ENCODE measurements at regions not wholly inside any gene's neighbourhood (a gene's known extent, or its start where the extent isn't known, plus 50 kb on each side); places are given as distances from the start of the nearest gene placed in this dataset.
"Not testable (repeated sequence)": the region's sequence is repeated elsewhere in the genome, so short reads cannot be mapped to it uniquely, and the experiment has no call there.

DNA sequence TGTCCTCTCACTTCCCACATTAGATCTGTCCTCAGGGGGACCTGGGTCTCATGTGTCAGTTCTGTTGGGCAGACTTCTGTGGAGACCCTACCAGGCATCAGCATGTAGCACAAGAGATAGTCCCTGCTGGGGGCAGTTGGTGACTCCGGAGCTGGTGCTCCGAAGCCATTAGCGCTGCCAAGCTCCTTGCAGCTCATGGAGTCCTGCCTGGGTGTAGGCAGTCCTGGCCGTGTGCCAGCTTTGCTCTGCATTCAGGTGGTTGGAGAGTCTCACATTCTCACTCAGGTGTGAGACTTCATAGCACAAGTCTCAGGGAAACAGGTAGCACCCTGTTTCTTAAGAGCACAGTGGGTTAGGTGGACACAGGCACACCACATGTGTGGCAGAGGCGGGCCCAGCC lies 202.3 kb downstream of the LIPI start:
- DNase-seq (ENCODE audit: low spot score), result not testable (repeated sequence)

DNA sequence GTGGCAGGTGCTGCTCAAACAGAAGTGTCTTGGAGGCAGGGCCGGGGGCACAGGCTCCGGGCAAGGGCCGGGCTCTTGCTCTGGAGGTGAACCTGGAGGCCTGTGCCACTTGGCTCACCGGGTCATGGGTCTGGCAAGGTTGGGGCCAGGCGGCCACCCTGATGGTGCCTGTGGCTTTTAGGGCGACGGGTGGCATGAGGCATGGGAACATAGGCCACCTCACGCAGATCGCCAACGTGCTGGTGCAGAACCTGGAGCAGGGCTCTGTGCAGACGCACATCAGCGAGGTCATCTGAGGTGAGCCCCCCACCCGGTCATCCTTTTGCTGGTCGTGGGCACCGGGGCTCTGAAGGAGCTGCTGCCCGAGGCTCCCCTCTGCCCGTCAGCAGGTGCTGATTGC lies 202.7 kb downstream of the LIPI start:
- not testable (repeated sequence) for DNase-seq (ENCODE audit: low spot score)

DNA sequence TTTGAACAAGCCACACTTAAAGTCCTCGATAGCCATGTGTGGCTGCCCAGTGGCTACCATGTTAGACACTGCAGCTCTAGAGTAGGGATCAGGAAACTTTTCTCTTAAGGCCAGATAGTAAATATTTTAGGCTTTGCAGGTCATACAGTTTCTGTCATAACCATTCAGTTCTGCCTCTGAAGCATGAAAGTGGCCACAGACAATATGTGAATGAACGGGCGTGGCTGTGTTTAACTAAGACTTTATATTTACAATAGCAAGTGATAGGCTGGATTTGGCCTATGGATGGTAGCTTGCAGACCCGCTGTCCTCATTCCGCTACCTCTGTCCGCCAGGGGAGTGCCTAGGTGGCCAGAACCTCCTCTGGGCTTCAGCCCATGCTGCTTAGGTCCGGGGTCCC lies 204.6 kb downstream of the LIPI start:
- not testable (repeated sequence) for DNase-seq (ENCODE audit: low spot score)

DNA sequence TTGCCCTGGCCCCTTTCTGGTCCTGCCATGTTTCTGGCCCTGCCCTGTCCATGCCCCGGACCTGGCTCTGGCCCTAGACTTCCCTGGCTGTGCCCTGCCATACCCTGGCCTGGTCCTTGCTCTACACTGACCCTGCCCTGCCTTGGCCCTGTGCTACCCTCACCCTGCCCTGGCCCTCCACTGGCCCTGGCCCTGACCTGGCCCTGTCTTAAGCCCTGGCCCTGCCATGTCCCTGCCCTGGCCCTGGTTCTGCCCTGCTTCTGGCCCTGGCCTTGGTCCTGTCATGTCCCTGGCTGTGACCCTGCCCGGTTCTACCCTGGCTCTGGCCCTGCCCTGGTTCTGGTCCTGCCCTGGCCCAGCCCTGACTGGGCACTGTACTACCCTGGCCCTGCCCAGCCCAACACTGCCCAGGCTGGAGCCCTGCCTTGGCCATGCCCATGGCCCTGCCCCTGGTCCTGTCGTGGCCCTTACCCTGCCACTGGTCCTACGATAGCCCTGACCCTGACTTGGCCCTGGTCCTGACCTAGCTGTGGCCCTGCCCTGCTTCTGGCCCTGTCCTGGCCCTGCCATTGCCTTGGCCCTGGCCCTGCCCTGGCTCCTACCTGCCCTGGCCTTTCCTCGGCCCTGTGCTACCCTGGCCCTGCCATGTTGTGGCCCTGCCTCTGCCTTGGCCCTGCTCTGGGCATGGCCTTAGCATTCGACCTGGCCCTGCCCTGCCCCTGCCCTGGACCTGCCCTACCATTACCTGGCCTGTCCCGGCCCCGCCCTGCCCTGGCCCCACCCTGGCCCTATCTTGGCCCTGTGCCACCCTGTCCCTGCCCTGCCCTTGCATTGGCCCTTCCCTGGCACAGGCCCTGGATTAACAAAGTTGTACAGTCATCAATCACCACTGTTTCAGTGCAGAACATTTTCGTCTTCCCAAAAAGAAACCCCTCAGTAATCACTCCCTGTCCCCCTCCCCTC lies 223.5 kb downstream of the LIPI start:
- DNase-seq (ENCODE audit: low spot score), result not testable (repeated sequence)

DNA sequence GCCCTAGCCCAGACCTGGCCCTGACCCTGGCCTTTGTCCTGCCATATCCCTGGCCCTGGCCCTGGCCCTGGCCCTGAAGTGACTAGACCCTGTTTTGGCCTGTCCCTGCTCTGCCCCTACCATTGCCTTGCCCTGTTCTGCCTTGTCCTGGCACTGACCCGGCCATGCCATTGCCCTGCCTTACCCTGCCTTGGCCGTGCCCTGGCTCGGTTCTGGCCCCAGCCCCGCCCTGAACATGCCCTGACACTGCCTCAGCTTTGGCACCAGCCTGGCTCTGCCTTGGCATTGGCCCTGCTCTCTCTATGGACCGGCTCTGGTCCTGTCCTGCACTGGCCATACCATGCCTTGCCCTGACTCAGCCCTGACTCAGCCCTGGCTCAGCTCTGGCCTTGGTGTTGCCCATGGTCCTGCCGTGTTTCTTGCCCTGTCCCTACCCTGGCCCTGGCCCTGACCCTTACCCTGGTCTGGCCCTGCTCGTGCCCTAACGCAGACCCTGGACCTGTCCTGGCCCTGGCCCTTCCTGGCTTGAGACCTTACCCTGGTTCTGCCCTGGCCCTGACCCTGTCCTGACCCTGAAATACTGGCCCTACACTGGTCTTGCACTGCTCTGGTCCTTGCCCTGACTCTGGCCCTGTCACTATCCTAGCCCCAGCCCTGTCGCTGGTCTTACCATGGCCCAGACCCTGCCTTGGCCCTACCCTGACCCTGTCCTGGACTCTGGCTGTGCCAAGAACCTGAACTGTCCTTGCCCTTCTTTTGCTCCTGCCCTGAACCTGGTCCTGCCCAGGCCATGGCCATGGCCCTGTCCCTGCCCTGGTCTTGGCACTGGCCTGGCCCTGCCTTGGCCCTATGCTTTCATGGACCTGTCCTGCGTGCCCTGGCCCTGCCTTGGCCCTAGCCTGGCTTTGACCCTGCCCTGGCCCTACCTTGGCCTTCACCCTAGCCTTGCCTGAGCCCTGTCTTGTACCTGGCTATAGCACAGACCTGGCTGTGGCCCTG lies 224.6 kb downstream of the LIPI start:
- not testable (repeated sequence) for DNase-seq (ENCODE audit: low spot score)

DNA sequence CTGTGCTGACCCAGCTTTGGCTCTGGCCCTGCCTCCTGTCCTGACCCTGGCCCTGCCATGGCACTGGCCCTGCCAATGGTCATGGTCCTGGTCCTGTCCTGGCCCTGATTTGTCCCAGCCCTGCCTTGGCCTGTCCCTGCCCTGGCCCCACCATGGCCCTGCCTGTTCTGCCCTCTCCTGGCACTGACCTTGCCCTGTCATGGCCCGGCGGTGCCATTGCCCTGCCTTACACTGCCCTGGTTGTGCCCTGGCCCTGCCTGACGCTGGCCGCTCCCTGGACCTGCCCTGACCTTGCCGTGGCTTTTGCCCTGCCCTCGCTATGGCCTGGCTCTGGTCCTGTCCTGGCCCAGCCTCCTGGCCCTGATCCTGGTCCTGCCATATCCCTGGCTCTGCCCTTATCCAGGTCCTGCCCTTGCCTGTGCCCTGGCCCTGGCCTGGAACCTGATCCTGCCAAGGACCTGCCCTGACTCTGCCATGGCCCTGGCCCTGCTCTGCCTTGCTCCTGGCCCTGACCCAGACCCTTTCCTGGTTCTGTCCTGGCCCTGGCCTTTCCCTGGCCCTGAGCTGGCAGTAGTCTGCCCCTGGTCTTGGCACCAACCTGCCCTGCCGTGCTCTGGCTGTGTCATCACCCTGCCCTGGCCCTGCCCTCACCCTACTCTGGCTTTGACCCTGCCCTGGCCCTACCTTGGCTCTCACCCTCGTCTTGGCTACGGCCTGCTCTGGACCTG lies 225.5 kb downstream of the LIPI start:
- DNase-seq (ENCODE audit: low spot score), result not testable (repeated sequence)

DNA sequence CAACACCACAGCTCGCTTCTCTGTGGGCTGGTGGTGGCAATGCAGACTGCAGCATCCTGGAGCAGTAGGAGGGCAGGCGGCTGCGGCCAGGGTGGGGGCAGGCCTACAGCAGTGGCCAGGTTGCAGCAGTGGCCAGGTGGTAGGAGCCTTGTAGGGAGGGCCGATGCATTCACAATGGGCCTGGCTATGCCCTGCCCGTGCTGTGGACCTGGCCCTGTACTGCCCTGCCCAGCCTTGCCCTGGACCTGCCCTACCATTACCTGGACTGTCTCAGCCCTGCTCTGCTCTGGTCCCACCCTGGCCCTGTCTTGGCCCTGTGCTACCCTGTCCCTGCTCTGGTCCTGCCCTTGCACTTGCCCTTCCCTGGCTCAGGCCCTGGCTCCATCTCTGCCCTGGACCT lies 226.0 kb downstream of the LIPI start:
- not testable (repeated sequence) for DNase-seq (ENCODE audit: low spot score)

DNA sequence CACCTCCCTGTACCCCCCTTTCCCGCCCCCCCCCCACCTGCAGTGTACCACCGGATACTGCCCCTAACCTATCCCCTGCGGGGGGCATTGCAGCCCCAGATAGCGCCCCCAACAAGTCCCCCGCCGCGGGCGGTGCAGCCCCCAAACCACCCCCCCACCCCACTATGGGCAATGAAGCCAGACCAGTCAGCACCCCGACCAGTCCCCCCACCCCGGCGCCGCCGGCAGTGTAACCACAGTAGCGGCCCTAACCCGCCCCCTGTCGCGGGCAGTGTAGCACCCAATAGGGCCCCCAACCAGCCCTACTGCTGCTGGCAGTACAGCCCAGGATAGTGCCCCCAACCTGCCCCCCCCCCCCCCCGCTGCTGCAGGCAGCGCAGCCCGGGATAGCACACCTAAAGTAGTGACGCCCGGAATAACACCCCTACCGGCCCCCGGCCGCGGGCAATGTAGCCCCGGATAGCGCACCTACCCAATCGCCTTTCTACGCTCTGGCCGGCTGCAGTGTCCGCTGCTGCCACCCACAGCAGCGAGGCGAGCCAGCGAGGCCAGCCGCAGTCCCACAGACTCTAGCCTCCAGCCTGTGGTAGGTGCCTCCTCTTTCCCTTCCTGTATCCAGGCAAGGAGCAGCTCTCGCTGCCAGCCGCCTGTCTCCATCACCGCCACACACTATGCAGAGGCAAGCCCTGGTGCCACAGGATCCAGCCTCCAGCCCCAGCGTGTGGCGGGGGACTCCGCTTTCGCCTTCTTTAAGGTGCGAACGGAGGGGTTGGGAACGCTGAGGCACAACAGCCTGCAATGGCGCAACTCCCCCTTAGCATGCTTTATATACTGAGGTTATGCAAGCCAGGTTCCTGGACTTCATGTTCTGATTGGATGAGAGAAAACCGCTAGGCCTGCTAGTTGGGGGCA lies 229.3 kb downstream of the LIPI start:
- DNase-seq (ENCODE audit: low spot score), result not testable (repeated sequence)

DNA sequence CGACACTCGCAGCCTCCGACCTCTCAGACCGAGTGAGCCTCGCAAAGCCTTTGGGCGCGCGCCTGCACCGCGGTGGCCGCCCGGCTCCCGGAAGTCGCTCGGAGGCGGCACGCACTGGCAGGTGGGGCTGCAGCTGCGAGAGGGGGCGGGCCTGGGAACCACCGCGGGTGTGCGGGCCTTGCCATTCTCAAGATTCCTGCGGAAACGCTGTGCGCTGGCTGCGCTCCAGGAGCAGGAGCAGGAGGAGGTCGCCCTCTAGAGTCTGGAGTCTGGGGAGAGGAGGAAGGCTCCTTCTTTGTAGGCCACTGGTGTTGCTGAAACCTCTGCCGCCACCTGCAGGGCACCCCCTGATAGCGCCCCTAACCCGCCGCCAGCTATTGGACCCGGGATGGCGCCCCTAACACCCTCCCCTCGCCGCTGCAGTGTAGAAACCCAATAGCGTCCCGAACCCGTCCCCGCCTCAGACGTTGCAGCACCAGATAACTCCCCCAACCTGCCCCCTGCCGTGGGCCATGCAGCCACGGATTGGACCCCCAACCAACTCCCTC lies 230.6 kb downstream of the LIPI start:
- peak; percentile 20 for DNase-seq (ENCODE audit: low spot score)

DNA sequence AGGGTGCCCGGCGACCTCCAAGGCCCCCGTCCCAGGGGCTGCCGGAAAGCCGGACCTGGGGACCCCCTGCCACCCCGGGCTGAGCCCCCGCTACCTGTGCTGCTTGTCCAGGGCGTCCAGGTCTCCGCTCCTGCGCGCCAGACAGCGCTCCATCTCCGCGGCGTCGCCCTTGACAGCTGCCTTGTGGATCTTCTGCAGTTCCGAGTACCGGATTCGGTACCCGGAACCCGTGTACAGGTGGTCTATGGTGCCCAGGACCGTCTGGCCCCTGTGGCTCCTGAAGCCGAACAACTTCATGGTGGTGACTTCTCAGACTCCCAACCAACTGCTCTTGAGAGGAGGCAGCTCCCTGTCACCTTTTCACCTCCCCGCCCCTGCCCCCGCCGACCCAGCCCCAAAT lies 231.1 kb downstream of the LIPI start:
- peak; percentile 1 for DNase-seq (ENCODE audit: low spot score)

DNA sequence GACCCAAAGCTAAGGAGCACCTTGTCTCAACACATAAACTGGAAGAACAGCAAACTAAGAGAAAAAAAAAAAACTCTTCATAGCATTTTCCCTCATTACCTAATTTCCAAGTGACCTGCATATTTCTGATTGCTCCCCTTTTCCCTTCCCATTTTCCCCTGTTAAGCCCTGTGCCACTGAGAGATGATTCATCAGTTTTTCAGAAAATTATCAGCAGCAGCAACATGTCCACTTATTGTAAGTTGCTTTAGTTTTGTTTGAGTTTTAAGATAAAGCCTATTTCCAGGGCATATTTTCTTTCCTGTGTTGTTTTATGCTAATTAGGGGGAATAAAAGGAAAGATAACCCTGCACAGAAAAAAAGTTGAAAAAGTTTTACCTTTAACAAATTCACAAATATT lies 236.2 kb downstream of the LIPI start:
- DNase-seq (ENCODE audit: low spot score), result not testable (repeated sequence)

DNA sequence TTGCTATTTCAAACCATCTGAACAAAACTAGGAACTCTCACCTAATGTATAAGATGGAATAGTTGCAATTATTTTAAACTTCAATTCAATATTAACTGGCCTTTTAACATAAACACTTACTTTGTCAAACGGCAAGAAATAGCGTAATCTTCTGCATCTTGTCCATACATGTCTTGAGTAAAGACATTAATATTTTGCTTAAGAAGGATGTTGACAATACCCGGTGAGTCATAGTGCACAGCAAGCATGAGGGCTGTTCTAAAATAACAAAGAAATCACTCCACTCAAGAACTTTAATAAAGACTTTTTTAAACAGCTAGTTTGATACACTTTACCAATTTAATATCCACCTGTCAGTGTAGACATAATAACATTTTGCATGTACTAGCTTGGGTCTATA lies 240.9 kb downstream of the LIPI start:
- DNase-seq (ENCODE audit: low spot score), result not testable (repeated sequence)

DNA sequence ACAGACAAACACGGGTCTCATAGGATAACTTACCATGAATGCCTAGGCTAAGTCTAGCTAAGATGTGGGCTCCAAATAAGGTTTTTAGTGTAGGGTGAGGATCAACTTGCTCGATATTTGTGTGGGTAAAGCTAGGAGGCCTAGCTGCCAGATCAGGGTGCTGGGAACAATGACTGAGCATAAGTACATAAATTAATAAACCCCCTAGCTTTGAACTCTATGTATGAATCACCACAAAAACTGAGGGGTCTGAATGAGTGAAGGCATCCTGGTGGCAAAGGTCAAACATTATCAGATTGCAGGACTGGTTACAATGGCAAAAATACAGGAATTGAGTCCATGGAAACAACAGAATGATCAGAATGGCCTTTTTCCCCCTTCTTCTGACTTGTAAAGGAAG lies 241.8 kb downstream of the LIPI start:
- not testable (repeated sequence) for DNase-seq (ENCODE audit: low spot score)

DNA sequence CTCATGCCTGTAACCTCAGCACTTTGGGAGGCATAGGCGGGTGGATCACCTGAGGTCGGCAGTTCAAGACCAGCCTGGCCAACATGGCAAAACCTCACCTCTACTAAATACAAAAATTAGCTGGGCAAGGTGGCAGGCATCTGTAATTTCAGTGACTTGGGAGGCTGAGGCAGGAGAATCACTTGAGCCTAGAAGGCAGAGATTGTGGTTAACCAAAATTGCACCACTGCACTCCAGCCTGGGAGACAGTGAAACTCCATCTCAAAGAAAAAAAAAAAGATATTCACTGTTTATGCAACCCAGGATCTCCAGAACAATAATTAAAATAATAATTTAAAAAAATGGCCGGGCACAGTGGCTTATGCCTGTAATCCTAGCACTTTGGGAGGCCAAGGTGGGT lies 247.5 kb downstream of the LIPI start:
- not testable (repeated sequence) for DNase-seq (ENCODE audit: low spot score)

DNA sequence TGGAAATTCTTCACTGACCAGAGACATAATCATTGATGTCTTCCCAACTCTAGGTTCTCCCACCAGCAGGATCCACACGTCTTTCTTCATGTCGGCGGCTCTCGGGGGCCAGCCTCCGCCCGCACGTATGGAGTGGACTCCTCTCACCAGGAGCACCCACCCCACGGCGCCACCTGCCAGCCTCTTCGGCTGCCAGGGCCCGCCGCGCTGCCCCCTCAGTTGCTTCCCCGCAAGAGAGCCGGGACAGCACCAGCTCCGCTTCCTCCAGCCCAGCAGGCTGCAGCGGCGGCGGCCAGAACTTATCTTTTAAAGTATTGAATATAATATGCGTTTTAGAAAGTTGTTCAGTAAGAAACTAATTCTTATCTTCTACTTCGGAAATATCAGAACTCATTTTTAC lies 273.5 kb downstream of the LIPI start:
- no peak for DNase-seq (ENCODE audit: low spot score)

DNA sequence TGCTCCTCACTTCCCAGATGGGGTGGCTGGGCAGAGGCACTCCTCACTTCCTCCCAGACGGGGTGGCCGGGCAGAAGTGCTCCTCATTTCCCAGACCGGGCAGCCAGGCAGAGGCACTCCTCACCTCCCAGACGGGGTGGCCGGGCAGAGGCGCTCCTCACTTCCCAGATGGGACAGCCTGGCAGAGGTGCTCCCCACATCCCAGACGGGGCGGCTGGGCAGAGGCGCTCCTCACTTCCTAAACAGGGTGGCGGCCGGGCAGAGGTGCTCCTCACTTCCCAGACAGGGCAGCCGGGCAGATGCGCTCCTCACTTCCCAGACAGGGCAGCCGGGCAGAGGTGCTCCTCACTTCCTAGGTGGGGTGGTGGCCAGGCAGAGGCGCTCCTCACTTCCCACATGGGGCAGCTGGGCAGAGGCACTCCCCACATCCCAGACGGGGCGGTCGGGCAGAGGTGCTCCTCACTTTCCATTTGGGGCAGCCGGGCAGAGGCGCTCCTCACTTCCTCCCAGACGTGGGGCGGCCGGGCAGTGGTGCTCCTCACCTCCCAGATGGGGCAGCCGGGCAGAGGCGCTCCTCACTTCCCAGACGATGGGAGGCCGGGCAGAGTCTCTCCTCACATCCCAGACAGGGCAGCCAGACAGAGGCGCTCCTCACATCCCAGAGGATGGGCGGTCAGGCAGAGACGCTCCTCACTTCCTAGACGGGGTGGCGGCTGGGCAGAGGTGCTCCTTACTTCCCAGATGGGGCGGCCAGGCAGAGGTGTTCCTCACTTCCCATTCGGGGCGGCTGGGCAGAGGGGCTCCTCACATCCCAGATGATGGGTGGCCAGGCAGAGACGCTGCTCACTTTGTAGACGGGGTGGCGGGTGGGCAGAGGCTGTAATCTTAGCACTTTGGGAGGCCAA lies 274.5 kb downstream of the LIPI start:
- not testable (repeated sequence) for DNase-seq (ENCODE audit: low spot score)

DNA sequence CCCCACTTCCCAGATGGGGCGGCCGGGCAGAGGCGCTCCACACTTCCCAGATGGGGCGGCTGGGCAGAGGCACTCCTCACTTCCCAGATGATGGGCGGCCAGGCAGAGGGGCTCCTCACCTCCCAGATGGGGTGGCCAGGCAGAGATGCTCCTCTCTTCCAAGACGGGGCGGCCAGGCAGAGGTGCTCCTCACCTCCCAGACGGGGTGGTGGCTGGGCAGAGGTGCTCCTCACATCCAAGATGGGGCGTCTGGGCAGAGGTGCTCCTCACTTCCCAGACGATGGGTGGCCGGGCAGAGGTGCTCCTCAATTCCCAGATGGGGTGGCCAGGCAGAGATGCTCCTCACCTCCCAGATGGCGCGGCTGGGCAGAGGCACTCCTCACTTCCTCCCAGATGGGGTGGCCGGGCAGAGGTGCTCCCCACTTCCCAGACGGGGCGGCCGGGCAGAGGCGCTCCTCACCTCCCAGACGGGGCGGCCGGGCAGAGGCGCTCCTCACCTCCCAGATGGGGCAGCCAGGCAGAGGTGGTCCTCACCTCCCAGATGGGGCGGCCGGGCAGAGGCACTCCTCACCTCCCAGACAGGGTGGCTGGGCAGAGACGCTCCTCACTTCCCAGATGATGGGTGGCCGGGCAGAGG lies 275.2 kb downstream of the LIPI start:
- not testable (repeated sequence) for DNase-seq (ENCODE audit: low spot score)

DNA sequence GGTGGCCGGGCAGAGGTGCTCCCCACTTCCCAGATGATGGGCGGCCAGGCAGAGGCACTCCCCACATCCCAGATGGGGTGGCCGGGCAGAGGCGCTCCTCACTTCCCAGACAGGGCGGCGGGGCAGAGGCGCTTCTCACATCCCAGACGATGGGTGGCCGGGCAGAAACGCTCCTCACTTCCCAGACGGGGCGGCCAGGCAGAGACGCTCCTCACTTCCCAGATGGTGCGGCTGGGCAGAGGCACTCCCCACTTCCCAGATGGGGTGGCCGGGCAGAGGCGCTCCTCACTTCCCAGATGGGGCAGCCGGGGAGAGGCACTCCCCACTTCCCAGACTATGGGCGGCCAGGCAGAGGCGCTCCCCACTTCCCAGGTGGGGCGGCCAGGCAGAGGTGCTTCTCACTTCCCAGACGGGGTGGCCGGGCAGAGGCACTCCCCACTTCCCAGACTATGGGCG lies 275.8 kb downstream of the LIPI start:
- DNase-seq (ENCODE audit: low spot score), result not testable (repeated sequence)

DNA sequence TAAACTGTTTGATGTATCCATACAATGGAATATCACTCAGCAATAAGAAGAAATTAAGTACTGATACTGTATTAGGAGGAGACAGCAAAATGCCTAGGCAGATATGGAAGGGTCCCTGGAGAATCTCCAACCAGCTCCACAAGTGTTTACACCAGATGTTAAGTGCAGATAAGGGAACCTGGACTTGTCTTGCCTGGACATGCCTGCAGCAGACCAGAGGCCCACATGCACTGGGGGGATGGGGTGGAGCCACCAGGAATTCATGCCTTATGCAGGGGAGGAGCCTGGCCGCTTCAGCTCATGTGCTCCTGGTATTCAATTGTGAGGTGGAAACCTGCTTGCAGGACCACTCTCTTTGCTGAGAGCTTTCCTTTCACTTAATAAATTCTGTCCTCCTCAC lies 287.6 kb downstream of the LIPI start:
- not testable (repeated sequence) for DNase-seq (ENCODE audit: low spot score)

Data from AG20443 (cell line).